Activated CD4-positive, alpha-beta memory T cell treated with anti-CD3 and anti-CD28 coated beads, Interleukin-2, amount 10 ng/mL, durations not matched to agents 7 days and 5 days (primary cell): ENCODE measurements at regions not wholly inside any gene's neighbourhood (a gene's known extent, or its start where the extent isn't known, plus 50 kb on each side); places are given as distances from the start of the nearest gene placed in this dataset.
A peak's percentile ranks its signal among the peaks of the same experiment; 100 is the strongest.

Source experiments
- CTCF ChIA-PET: fragments of 350-600 bp; sonication (Branson Sonifier 250); formaldehyde crosslinking; loops from one replicate; lab custom pipeline; 2021; ENCODE audit warnings: antibody characterized with exemption, inconsistent platforms; lab: Charles Lee
- POLR2A ChIA-PET: fragments of 350-600 bp; sonication (Branson Sonifier 250); formaldehyde crosslinking; loops from one replicate; lab custom pipeline; 2021; ENCODE audit warnings: antibody characterized with exemption; lab: Charles Lee
- DNase-seq: peaks from one replicate; pipeline ENCODE4 v3.0.0-alpha.2; 2020
- H3K27ac Mint-ChIP-seq: one replicate; pipeline ENCODE4 v1.8.0; 2021; ENCODE audit warnings: mild to moderate bottlenecking, mixed read lengths
- H3K27me3 Mint-ChIP-seq: one replicate; pipeline ENCODE4 v1.8.0; 2021; ENCODE audit warnings: mixed read lengths
- H3K36me3 Mint-ChIP-seq: one replicate; pipeline ENCODE4 v1.8.0; 2021; ENCODE audit warnings: low read depth, mixed read lengths
- H3K4me1 Mint-ChIP-seq: one replicate; pipeline ENCODE4 v1.8.0; 2021; ENCODE audit warnings: mixed read lengths
- H3K4me3 Mint-ChIP-seq: one replicate; pipeline ENCODE4 v1.8.0; 2021; ENCODE audit warnings: mild to moderate bottlenecking, mixed read lengths
- H3K9me3 Mint-ChIP-seq: one replicate; pipeline ENCODE4 v1.8.0; 2021; ENCODE audit warnings: mixed read lengths

DNA sequence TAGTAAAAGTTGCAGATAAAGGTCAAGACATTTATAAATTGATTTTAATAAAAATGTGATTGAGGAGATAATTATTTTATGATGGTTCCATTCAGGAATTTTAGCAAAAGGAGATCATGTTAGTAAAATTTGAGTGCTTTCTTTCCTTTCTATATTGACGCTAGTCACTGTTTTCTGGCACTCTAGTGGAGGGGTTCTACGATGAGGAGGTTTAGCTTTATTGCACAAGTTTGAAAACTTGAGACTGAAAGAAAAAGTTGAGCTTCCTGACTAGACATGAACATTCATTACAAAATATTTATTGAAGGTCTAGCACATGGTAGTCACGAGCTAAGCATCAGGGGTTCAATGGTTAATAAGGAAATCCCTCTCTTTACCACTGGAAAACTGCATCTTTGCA is 336.1 kb downstream of the SNAPC1 start:
- CTCF ChIA-PET, result no interaction called here
- Mint-ChIP-seq H3K36me3 (no peaks in the 10 kb centered on the region), H3K27ac (no peak overlapping the region), H3K27me3 (peaks cover 21% of the 10 kb centered on the region), H3K4me3 (no peak overlapping the region), H3K4me1 (no peaks in the 10 kb centered on the region), H3K9me3 (no peaks in the 10 kb centered on the region)
- DNase-seq, result no peak
- POLR2A ChIA-PET, result no interaction called here

DNA sequence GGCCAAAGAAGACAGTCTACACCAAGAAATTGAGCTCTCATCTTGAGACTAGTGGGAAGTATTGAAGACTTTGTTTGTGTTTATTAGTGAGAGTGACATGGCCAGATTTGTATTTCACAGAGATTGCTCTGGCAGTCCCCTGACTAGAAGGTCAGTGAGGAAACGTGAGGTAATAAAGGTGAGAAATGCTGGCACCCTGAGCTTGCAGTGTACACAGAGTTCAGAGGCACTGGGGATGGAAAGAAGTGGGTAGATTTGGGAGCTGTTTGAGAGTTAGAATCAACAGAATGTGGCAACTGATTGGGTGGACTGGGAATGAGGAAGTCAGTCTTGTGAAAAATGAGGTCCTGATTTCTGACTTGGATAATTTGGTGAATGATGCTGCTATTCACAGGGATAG is 336.9 kb downstream of the SNAPC1 start:
- no peak overlapping the region for H3K27ac Mint-ChIP-seq
- H3K27me3 Mint-ChIP-seq, result peaks cover 22% of the 10 kb centered on the region
- DNase-seq, result no peak
- no peaks in the 10 kb centered on the region for H3K9me3 Mint-ChIP-seq
- H3K4me3 Mint-ChIP-seq, result no peak overlapping the region
- H3K4me1 Mint-ChIP-seq, result no peaks in the 10 kb centered on the region
- ChIA-PET CTCF (no interaction called here), POLR2A (no interaction called here)
- H3K36me3 Mint-ChIP-seq, result no peaks in the 10 kb centered on the region

GRCh38 chr14:62101189-62101588 is 339.0 kb downstream of the SNAPC1 start:
- Mint-ChIP-seq H3K36me3 (no peaks in the 10 kb centered on the region), H3K27me3 (peaks cover 24% of the 10 kb centered on the region), H3K27ac (no peak overlapping the region), H3K4me3 (no peak overlapping the region), H3K4me1 (no peaks in the 10 kb centered on the region), H3K9me3 (no peaks in the 10 kb centered on the region)
- ChIA-PET CTCF (no interaction called here), POLR2A (no interaction called here)
- no peak for DNase-seq

DNA sequence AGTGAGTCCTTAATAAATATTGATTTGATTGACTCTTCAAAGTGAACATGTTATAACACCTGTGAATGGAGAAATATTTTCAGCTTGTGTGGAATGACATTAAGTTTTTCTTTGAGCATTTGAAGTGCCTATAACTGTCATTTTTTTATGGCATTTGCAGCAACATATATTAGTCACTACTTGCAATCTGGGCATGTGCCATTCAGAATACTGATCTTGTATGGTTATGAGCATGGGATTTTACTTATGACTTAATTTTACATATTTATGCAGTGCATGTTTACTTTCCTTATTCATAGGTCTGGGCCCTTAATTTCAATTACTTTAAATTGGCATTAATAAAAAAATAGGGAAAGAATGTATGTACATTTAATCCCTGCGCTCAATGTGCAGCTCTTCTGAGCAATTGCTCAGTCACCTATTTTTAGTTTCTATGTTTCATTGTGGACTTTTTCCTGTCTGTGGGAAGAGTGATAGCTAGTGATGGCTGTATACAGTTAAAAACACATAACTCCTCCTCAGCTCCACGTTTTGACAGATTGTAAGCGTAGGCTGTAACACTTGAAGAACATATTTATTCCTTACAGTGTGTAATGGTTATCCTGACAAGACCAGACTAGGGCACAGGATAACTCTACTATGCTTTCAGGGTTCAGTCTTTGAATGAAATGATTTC is 339.6 kb downstream of the SNAPC1 start:
- Mint-ChIP-seq H3K4me1 (no peaks in the 10 kb centered on the region), H3K9me3 (no peaks in the 10 kb centered on the region), H3K27me3 (peaks cover 24% of the 10 kb centered on the region), H3K36me3 (no peaks in the 10 kb centered on the region), H3K27ac (no peak overlapping the region), H3K4me3 (no peak overlapping the region)
- ChIA-PET POLR2A (no interaction called here), CTCF (no interaction called here)
- no peak for DNase-seq

- Mint-ChIP-seq H3K27me3 (peaks cover 26% of the 10 kb centered on the region), H3K4me1 (no peaks in the 10 kb centered on the region), H3K36me3 (no peaks in the 10 kb centered on the region), H3K4me3 (no peak overlapping the region), H3K27ac (no peak overlapping the region), H3K9me3 (no peaks in the 10 kb centered on the region)
- DNase-seq, result no peak
- CTCF ChIA-PET, result no interaction called here
- POLR2A ChIA-PET, result no interaction called here
Observed at GRCh38 chr14:62102349-62102725, 340.1 kb downstream of the SNAPC1 start.

DNA sequence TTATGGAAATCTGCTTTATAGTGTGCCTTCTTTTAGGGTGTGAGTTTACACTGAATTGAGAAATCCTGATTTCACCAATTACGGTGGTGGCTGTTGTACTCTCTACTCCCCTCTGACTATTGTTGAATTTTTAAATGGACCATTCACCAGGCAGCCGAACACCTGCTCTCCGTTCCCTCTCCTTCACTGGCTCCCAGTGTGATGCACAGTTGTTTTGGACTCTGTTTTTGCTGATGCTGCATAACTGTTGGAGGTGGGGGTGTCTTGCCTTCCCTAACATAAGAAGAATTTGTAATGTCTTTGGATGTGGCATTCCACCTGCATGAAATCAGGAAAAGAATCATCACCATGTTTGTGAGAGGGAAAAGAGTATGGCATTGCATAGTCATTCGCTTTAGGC is 341.2 kb downstream of the SNAPC1 start:
- no peak for DNase-seq
- no peaks in the 10 kb centered on the region for H3K36me3 Mint-ChIP-seq
- H3K27ac Mint-ChIP-seq, result no peak overlapping the region
- no peak overlapping the region for H3K4me3 Mint-ChIP-seq
- H3K9me3 Mint-ChIP-seq, result no peaks in the 10 kb centered on the region
- CTCF ChIA-PET, result no interaction called here
- POLR2A ChIA-PET, result no interaction called here
- peaks cover 26% of the 10 kb centered on the region for H3K27me3 Mint-ChIP-seq
- no peaks in the 10 kb centered on the region for H3K4me1 Mint-ChIP-seq

GRCh38 chr14:62110941-62111340 is 348.7 kb downstream of the SNAPC1 start:
- no peak overlapping the region for H3K4me3 Mint-ChIP-seq
- CTCF ChIA-PET, result interaction anchor here (1.1 kb wide), 1 partner anchor 52 kb away, joined by 3 read pairs; no protein-coding TSS in a partner anchor
- H3K27ac Mint-ChIP-seq, result no peak overlapping the region
- no peaks in the 10 kb centered on the region for H3K4me1 Mint-ChIP-seq
- POLR2A ChIA-PET, result no interaction called here
- no peaks in the 10 kb centered on the region for H3K9me3 Mint-ChIP-seq
- H3K27me3 Mint-ChIP-seq, result peaks cover 47% of the 10 kb centered on the region
- no peaks in the 10 kb centered on the region for H3K36me3 Mint-ChIP-seq
- DNase-seq, result no peak

DNA sequence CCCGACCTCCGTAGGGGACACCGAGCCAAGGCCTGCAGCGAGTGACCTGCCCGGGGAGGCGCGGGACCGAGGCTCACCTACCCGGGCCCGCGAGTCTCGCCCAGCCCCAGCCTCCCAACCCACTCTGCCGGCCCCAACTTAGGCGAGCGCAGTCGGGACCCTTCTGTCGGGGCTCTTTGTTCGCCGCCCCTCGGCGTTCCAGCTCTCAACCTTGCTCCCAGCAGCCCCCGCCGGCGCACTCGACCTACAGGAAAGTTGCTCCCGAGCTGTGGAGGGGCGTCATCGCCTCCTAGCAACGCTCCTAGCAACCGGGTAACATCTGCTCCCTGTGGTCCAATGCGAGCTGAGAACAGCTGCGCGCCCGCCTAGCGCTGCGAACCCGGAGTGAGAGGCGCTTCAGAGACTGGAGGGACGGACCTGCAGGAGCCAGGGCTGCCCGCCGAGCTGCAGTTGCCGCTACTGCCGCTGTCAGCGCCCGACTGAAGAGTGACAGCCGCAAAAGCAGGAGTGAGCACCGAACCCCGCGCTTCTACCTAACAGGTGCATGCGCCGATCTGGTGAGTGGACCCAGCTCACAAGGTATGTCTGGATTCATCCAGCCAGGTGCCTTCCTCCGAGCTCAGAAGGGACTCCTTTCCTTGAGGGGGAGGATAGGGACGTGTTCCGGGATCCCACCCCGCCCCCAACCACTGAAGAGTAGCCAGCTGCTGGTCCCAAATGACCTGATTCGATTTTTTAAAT is 355.0 kb downstream of the SNAPC1 start:
- Mint-ChIP-seq H3K27me3 (peaks cover 66% of the 10 kb centered on the region), H3K9me3 (no peaks in the 10 kb centered on the region), H3K4me3 (no peak overlapping the region), H3K36me3 (no peaks in the 10 kb centered on the region), H3K27ac (no peak overlapping the region), H3K4me1 (peaks cover 1% of the 10 kb centered on the region)
- POLR2A ChIA-PET, result no interaction called here
- CTCF ChIA-PET, result interaction anchor here (1.1 to 2.2 kb wide), 2 partner anchors 9 to 14 kb away, joined by 4 to 10 read pairs; no protein-coding TSS in a partner anchor
- peak; percentile 41 for DNase-seq

DNA sequence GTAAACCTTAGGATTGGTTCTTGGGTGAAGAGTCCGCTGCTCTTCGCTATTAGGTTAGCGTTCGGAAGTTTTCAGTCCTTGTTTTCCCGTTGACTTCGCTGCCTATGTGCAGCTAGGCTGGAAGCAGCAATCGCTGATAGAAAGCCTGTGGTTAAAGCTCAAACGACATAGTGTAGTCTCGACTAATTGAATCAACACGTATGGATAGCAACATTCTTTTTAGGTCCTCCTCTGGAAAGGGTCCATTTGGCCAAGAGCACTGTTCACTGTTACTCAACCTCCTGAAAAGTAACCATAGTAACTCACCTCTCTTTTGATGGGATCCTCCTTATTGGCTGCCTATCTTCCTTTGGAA is 355.5 kb downstream of the SNAPC1 start:
- peaks cover 1% of the 10 kb centered on the region for H3K4me1 Mint-ChIP-seq
- H3K27me3 Mint-ChIP-seq, result peaks cover 68% of the 10 kb centered on the region
- DNase-seq, result no peak
- H3K27ac Mint-ChIP-seq, result no peak overlapping the region
- ChIA-PET CTCF (interaction anchor here (1.1 to 2.2 kb wide), 2 partner anchors 9 to 14 kb away, joined by 4 to 10 read pairs; no protein-coding TSS in a partner anchor), POLR2A (no interaction called here)
- H3K9me3 Mint-ChIP-seq, result no peaks in the 10 kb centered on the region
- no peak overlapping the region for H3K4me3 Mint-ChIP-seq
- no peaks in the 10 kb centered on the region for H3K36me3 Mint-ChIP-seq

GRCh38 chr14:62118461-62118860 is 356.2 kb downstream of the SNAPC1 start:
- DNase-seq, result no peak
- ChIA-PET CTCF (interaction anchor here (2.2 kb wide), 1 partner anchor 8 kb away, joined by 10 read pairs; no protein-coding TSS in a partner anchor), POLR2A (no interaction called here)
- Mint-ChIP-seq H3K36me3 (no peaks in the 10 kb centered on the region), H3K27ac (no peak overlapping the region), H3K4me3 (no peak overlapping the region), H3K27me3 (peaks cover 68% of the 10 kb centered on the region), H3K9me3 (no peaks in the 10 kb centered on the region), H3K4me1 (peaks cover 1% of the 10 kb centered on the region)

- Mint-ChIP-seq H3K27me3 (peaks cover 68% of the 10 kb centered on the region), H3K9me3 (no peaks in the 10 kb centered on the region), H3K4me3 (no peak overlapping the region), H3K27ac (no peak overlapping the region), H3K4me1 (peaks cover 1% of the 10 kb centered on the region), H3K36me3 (no peaks in the 10 kb centered on the region)
- no peak for DNase-seq
- POLR2A ChIA-PET, result no interaction called here
- CTCF ChIA-PET, result no interaction called here
Observed at GRCh38 chr14:62118871-62119270, 356.7 kb downstream of the SNAPC1 start.

DNA sequence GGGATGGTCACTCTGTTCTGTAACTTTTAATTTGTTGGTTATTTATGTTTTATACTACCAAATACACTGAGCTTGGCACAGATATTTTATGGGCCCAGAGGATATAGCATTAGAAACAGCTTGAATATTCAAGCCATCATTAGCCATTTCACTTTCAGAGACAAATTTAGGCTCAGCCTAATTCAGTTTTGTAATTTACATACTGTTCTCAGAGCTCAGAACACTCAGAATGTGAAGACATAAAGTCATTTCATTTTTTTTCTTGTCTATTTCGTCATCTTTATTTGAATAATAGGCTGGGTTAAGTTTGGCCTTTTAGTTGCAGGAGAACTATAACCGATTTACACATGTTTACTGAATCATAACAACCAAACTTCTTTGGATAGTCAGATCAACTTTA is 361.7 kb downstream of the SNAPC1 start:
- CTCF ChIA-PET, result no interaction called here
- no peak overlapping the region for H3K27ac Mint-ChIP-seq
- H3K9me3 Mint-ChIP-seq, result no peaks in the 10 kb centered on the region
- H3K4me3 Mint-ChIP-seq, result no peak overlapping the region
- H3K4me1 Mint-ChIP-seq, result no peaks in the 10 kb centered on the region
- no peak for DNase-seq
- H3K36me3 Mint-ChIP-seq, result no peaks in the 10 kb centered on the region
- peaks cover 50% of the 10 kb centered on the region for H3K27me3 Mint-ChIP-seq
- POLR2A ChIA-PET, result no interaction called here

DNA sequence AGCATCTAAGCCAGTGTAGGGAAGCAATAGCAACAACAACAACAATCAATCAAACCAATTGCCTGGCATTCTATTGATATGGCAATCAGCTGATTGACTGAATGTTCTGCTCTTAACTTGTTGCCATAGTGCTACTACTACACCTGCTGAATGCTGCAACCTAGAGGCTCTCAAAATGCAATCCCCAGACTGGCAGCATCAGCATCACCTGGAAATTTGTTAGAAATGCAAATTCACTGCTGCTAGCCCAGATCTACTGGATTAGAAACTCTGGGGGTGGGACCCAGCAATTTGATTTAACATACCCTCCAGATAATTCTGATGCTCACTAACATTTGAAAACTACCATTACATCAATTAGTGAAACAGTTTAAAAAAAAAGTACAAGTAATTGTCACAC is 363.6 kb downstream of the SNAPC1 start:
- ChIA-PET CTCF (interaction anchor here (0.9 to 3.3 kb wide), 16 partner anchors 8 to 376 kb away, joined by 3 to 29 read pairs (median 5); no protein-coding TSS in a partner anchor), POLR2A (no interaction called here)
- Mint-ChIP-seq H3K27me3 (peaks cover 51% of the 10 kb centered on the region), H3K9me3 (no peaks in the 10 kb centered on the region), H3K4me1 (no peaks in the 10 kb centered on the region), H3K36me3 (no peaks in the 10 kb centered on the region), H3K4me3 (no peak overlapping the region), H3K27ac (no peak overlapping the region)
- DNase-seq, result no peak
